HG02678 (cell line): ENCODE measurements at regions not wholly inside any gene's neighbourhood (a gene's known extent, or its start where the extent isn't known, plus 50 kb on each side); places are given as distances from the start of the nearest gene placed in this dataset.

Experiments used
- ATAC-seq: cut with Tn5 transposase; IDR thresholded peaks from one replicate; pipeline ENCODE4 v1.9.1; 2021; ENCODE audit warnings: mild to moderate bottlenecking, moderate library complexity; ENCODE audit not compliant: unreplicated experiment

DNA sequence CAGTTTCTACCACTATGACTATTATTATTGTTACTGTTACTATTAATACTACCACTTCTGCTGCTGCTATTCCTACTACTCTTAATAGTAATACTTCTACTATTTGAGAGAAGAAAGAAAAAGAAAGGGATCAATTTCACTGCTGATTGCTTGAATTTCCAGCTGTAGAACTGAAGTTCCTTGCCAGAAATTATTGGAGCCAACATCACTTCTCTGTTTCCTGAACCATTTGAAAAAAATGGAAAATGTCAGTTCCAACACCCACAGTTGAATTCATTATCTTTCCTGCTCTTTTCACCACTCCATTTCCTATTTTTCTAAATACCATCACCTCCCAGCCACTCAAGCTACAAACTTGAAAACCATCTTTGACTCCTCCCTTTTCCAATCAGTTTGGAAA, 54.1 kb upstream of the PIK3C2G start:
- ATAC-seq = no peak

DNA sequence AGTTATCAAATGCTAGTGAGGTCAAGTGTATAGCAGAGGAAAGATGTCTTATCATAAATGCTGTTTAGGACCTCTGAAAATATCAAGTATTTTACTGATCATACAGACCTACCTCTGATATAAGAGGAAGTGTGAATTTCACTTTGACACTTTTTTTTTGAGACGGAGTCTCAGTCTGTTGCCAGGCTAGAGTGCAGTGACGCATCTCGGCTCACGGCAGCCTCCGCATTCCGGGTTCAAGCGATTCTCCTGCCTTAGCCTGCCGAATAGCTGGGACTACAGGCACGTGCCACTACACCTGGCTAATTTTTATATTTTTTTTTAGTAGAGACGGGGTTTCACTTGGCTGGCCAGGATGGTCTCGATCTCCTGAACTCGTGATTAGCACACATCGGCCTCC, 55.1 kb upstream of the PIK3C2G start:
- no peak for ATAC-seq

DNA sequence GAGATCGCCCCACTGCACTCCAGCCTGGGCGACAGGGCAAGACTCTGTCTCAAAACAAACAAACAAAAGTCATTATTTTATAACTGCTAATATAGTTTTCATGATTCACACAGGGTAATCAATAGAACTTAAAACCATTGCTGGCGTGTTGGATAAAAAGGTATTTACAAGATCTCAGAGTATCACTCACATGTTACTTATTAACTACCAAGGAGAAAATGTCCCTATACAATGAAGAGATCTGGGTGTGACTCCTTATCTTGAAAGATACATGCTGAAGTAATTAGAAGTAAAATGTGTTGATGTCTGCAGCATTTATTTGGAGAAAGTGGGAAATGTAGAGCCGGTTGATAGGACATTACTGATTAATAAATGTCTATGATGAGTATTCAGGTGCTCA, 57.3 kb upstream of the PIK3C2G start:
- ATAC-seq = no peak

DNA sequence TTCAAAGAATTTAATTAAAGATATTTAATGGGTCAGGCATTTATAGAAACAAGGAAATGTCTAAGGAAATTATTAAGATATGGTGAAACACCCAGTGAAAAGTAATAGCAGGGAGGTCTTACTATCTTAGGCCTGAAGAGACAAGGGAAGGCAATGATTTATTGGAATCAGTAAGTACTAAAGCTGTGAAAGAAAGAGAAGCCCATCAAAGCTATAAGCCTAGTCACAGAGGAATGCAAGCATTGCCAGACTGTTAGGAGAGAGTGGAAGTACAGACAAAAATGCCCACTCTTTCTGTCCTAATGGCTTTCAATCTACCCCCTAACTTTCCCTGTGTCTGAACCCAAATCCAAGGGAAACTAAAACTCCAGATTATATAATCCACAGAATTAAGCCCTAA, 69.2 kb upstream of the PIK3C2G start:
- no peak for ATAC-seq

DNA sequence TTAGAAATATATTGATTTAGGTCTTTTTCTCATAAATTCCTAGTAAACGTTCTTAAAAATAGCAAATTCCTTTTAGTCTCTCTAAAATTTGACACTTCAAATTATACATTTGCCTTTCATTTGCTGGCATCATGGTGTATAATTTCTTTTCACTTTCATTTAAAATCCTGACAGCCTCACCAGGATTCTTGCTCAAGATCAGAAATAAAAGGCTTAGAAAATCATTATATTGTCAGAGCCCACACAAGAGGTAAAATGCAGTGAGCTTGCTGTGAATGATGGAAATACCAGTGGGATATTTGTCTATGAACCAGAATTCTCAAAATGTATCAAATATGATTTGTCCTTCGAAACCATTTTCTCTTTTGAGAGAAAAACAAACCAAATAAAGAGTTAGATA, 78.2 kb upstream of the PIK3C2G start:
- no peak for ATAC-seq

DNA sequence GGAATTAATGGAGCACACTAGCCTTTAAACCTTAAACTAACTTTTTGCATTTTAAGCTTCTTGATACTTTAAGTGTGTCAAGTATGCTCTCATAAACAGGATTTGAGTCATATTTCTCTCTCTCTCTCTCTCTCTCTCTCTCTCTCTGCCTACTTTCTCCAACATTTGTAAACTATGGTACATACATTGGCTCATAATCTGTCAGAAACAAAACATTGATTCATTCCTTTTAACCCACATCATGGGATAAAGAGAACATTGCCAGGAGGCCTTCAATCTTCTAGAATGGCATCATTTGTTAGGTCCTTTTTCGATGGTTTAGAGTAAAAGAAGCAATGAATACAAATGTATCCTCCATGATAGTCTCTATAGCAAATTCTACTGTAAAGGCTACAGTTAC, 81.6 kb upstream of the RERGL start:
- no peak for ATAC-seq

DNA sequence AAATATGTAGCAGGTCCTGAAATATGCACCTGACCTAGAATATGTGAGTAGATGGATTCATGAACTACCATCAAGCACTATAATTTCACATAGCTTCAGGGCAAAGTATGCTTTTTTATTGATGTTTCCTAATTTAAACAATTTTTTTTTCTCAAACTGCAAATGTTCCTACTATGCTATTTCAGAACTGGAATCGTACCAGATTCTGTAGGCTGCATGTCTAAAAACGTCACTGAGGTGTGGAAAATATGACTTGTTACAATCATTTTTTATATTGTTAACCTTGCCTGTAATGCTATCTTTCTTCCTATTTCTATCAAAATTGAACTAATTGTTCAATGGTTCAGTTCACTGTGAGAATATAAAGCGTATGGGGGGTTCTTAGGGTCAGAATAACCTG, 78.0 kb upstream of the RERGL start:
- no peak for ATAC-seq

DNA sequence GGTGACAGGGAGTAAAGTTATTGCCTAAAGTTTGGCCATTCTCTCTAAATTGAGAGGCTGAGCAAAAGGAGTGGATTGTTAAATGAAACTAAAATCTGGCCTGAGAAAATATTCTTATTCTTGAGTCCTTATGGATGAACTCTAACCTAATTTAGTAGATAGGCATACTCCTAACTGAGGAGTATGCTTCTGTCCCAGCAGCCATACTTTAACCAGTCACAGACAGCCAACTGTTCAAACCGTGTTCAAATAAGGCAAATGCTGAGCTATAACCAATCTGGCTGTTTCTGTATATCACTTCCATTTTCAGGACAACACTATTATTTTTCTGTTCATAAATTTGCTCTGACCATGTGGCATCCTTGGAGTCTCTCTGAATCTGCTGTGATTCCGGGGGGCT, 75.9 kb upstream of the RERGL start:
- ATAC-seq = no peak

DNA sequence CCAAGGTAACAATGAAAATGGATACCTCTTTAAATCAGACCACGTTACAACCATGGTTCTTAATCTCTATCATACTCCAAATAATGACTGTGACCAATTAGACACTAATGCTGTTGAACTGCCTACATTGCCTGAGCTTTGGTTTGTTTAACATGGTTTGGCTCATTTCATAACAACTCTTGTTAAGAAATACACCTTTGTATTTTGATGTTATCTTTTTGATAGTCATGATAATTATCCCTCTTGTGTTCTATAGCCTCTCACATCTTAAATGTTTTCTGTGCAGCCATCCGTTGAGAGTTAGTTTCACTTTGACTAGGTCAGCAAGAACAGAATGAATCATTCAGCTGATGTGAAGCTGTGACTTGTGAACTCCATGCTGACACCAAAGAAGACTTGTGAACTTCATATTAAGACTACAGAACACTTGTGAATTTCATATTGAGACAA, 75.5 kb upstream of the RERGL start:
- ATAC-seq = peak; percentile 98

DNA sequence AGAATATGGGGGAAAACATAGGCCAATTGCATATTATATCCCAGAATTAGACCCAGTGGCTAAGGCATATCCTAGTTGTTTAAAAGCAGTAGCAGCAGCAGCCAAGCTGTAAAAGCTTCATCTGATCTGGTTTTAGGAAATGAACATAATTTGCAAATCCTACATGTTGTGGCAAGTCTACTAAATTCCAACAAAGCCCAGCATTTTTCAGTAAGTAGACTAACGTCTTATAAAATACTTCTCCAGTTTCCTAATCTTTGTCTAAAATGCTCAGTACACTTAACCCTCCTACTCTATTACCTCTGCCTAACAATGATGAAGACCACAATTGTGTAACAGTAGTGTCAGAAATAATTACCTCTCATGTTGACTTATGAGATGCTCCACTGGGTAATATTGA, 70.9 kb upstream of the RERGL start:
- no peak for ATAC-seq

DNA sequence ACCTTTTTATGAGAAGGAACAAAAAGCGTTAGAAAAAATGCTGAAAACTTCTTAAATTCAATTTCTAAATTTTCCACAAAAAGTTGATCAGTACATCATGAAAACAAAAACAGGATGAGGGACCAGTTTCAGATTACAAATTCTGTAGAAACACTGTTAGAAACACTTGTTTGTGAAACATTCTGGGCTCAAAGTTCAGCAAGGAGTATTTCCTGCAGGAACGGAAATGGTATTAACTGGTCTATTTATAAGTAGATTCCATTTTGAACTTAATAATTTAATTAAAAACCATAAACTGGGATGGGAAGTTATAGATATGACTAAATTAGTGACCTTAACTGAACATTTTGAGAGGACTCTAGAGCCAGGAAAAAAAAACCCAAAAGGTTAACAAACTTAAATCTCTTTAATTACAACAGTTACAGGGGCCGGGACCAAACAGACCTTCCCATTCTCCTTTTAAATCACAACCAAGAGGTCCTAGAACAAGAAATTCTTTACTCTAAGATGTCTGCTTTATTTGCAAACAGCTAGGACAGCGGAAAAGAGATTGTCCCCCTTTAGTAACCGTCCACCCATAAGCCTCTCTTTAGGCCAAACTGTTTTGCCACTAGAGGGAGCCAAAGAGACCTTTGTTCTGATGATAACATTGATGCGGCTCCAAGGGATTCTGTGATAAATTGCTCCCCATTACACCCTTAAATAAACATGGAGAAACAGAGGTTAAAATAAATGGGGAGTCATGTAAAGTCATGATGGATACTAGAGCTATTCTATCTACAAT, 69.0 kb upstream of the RERGL start:
- ATAC-seq = peak; percentile 73

DNA sequence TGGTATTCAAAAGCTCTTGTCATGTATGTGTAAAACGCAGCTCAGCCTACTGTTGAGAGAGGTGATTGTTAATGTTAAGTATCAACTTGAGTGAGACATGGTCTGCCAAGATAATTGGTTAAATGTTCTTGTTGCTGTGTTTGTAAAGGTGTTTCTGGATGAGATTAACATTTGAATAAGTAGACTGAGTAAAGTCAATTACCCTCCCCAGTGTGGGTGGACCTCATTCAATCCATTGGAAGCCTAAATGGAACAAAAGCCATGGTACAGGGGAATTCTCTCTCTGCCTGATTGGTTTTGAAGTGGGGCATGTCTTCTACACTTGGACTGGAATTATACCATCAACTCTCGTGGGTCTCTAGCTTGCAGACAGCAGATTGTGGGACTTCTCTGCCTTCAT, 63.8 kb upstream of the RERGL start:
- no peak for ATAC-seq

DNA sequence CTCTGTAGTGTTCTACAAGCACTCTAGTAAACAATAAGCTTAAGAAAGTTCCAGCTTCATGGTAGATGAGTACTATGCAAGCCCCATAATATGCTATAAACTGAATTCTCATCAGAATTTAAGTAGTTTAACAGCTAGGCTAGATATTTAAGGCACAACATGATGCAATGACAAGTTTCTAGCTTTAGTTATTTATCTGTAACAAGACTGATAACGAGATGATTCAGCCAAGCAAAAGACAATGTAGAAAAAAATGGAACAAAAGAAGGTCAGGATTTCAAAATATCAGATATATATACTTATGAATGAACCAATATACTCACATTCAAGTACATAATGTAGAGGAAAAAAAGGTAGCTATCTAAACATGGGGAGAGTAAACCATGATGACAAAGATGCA, 61.0 kb upstream of the RERGL start:
- ATAC-seq = no peak

DNA sequence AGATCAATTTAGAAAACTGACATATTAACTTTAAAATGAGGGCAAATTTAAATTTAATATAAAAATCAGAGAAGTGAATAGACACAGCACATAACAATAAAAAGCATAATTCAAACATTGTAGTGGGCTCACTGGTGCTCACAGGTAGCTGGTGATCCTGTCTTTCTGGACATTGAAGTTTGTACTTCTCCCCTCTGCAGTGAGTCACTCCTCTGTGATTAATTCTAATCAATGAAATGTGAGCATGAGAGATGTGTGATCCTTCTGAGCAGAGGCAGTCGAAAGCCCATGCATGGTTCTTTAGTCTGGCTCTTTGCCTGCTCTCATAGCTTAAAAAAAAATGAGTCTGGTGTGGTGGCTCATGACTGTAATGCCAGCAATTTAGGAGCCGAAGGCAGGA, 59.0 kb upstream of the RERGL start:
- no peak for ATAC-seq

DNA sequence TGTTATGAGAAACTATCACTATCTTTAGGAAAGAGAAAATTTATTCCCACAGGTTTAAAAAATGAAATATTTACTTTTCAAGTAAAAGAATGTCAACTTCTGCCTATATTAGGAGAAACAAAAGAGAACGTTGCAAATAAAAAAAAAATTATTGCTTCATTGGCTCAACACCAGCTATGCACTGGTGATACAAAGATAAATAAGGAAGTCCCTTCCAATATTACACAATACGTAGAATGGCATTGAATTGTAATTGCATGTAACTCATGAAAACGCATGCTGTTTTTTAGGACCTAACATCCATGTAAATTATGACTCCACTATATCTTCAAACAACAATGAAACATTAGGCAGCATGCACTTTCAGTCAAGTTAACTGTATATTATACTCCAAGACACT, 56.4 kb upstream of the RERGL start:
- no peak for ATAC-seq

DNA sequence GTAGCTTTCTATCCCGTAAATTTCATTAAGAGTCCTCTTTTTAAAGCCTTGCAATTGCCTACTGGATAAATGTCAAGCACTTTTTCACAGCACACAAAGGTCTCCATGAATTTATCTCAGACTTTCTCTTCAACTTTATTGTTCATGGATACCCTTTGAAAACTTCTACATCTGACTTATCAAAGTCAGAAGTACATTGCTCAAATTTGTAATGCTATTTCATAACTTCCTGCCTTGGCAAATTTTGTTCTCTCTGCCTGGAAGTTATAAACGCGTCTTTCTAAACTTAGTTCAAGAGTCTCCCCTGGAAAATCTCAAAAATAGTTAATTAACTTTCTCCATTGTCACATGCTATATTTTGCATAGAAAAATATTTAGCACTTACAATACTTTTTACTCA, 55.9 kb upstream of the RERGL start:
- ATAC-seq = no peak

DNA sequence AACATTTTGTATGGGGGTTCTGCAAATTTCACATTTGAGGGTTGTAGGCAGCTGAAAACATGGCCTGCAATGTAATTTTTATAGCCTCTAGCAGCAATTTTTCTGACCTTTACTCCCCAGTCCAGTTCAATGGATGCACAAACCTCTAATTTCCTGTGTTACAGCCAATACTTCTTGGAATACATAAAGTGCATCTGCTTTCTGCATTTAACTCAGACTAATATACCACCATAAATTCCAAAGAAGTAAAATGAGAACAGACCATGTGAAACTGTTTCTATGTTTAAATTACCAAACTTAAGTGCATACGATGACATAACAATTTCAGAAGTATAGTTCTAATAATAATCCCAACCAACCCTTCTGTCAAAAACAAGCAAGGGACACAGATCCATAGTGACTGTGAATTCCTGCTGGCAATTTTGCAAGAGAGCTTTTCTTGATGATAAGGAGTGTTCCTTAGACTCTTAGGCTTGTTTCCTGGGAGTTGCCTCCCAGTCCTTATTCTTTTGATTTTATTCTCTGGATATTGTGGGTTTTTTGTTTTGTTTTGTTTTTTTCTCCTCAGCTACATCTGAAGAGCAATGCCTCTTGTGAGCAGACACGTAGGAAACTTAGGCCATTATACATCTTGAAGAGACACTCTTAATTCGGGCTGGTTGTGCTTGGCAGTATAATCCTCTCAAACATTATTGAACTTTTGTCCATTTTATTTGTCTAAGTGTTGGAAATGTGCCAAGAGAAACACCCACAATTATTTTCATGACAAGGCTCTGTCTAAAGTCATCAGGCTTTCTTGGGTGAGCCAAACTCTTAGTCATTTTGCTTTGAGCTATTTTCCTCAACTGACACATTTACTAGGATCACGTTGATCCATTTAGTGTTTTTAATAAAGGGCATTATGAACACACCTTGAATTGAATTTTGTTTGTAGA, 51.3 kb upstream of the RERGL start:
- ATAC-seq = no peak

DNA sequence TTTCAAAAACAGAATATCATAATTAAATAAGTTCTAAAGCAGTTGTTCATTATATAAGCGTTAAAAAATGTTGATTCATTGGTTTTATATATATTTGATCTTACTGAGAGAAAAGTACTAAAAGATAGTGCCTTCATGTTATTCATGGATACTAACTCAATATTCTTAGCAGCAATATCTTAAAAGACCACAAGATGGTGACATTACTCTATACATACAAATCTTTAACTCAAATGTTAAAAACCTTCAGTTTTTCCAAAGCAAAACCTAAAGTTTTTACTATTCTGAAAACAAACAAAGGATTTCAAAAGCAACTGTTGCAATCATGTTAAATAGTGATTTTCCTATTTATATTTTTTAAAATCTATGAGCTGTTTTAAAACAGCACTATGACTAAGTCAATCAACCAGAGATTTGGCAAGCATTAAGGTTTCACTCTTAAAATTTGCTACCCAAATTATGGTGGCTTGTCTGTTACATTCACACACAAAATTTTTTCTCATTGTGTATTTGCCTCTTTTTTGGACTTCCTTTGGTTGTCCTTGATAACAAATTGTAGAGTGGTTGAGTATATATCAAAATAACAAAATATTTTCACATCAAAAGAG, 50.1 kb upstream of the RERGL start:
- no peak for ATAC-seq
